GM12878 (cell line): ENCODE measurements at regions not wholly inside any gene's neighbourhood (a gene's known extent, or its start where the extent isn't known, plus 50 kb on each side); places are given as distances from the start of the nearest gene placed in this dataset.

Experiments used
- ATAC-seq: fragments of 200-7000 bp; cut with Tn5 transposase; 3 replicates; pipeline ENCODE4 v1.9.1; 2020; ENCODE audit warnings: mild to moderate bottlenecking, moderate library complexity
- BruUV-seq: library from RNA; stranded (reverse); fragments of 400-500 nt; replicated peaks from 2 replicates; lab custom pipeline; 2021; lab: Mats Ljungman, UMichigan
- CTCF ChIA-PET: fragments of 300-600 bp; sonication (Branson Sonifier 250); formaldehyde crosslinking; extraction: SDS; loops from one replicate; lab custom pipeline; 2021; ENCODE audit warnings: inconsistent platforms; lab: Yijun Ruan, JAX
- POLR2A ChIA-PET: fragments of 350-600 bp; formaldehyde crosslinking; extraction: SDS; loops from one replicate; lab custom pipeline; 2021; ENCODE audit warnings: inconsistent platforms; lab: Charles Lee
- RAD21 ChIA-PET: fragments of 300-600 bp; sonication (Branson Sonifier 250); formaldehyde crosslinking; loops from one replicate; lab custom pipeline; 2023; ENCODE audit warnings: antibody characterized with exemption; ENCODE audit not compliant: unreplicated experiment; lab: Charles Lee
- SMC1A ChIA-PET: fragments of 300-600 bp; sonication (Branson Sonifier 250); formaldehyde crosslinking; loops from one replicate; lab custom pipeline; 2023; ENCODE audit not compliant: unreplicated experiment, uncharacterized antibody; lab: Charles Lee
- DNase-seq: peaks from one replicate; pipeline ENCODE4 v3.0.0-alpha.2; 2011; ENCODE audit warnings: low read depth, low spot score
- FAIRE-seq: peaks from 3 replicates; lab custom pipeline; 2011; peaks lifted over from hg19 to GRCh38; lab: Jason Lieb, UNC
- H2AFZ ChIP-seq: 2 replicates; pipeline ENCODE4 v1.6.0; 2011; ENCODE audit warnings: low read depth, low read length, control low read depth; ENCODE audit not compliant: control insufficient read depth
- H3K27ac ChIP-seq: 2 replicates; pipeline ENCODE4 v1.5.1; 2011; ENCODE audit warnings: control low read depth; ENCODE audit not compliant: control insufficient read depth, insufficient read depth
- H3K27me3 ChIP-seq, 2 experiments: replicated peaks in 1 of 2; 2 replicates each; pipeline versions ENCODE4 v1.6.0 to v1.6.1; 2011; ENCODE audit warnings: low read length in 1 of 2; ENCODE audit not compliant: control insufficient read depth in 2 of 2, insufficient read depth in 2 of 2
- H3K36me3 ChIP-seq, 2 experiments: 2 replicates each; pipeline ENCODE4 v1.5.1; 2011; ENCODE audit warnings: low read length in 1 of 2; ENCODE audit not compliant: control insufficient read depth in 2 of 2, insufficient read depth in 2 of 2
- H3K4me1 ChIP-seq: 2 replicates; pipeline ENCODE4 v1.6.1; 2011; ENCODE audit warnings: mild to moderate bottlenecking, low read length, moderate library complexity, mixed read lengths; ENCODE audit not compliant: control insufficient read depth, insufficient read depth
- H3K4me2 ChIP-seq: 2 replicates; pipeline ENCODE4 v1.6.0; 2011; ENCODE audit warnings: control low read depth; ENCODE audit not compliant: control insufficient read depth, insufficient read depth
- H3K4me3 ChIP-seq: fragments of 200-600 bp; sonication (generic); 2 replicates; pipeline ENCODE4 v1.5.1; 2016
- H3K79me2 ChIP-seq: 2 replicates; pipeline ENCODE4 v1.6.0; 2011; ENCODE audit warnings: low read length; ENCODE audit not compliant: control insufficient read depth, insufficient read depth
- H3K9ac ChIP-seq: 2 replicates; pipeline ENCODE4 v1.8.0; 2011; ENCODE audit warnings: low read length, control low read depth, mixed read lengths; ENCODE audit not compliant: control insufficient read depth, insufficient read depth
- H3K9me3 ChIP-seq: replicated peaks from 3 replicates; pipeline ENCODE4 v1.5.1; 2011; ENCODE audit warnings: mild to moderate bottlenecking, low read length; ENCODE audit not compliant: control insufficient read depth, insufficient read depth
- H4K20me1 ChIP-seq: 2 replicates; pipeline ENCODE4 v1.6.0; 2011; ENCODE audit not compliant: control insufficient read depth, insufficient read depth
- BHLHE40 ChIP-seq, 2 experiments: fragments of 450-650 bp in 1 of 2; IDR thresholded peaks; 2 replicates each; pipeline ENCODE4 v1.6.1; 2011 to 2017; ENCODE audit warnings: low read depth in 2 of 2, borderline replicate concordance in 1 of 2, improper control_type of control experiment in 1 of 2, low read length in 1 of 2, mild to moderate bottlenecking in 1 of 2
- E2F4 ChIP-seq: IDR thresholded peaks from 2 replicates; pipeline ENCODE4 v1.6.1; 2012; ENCODE audit warnings: low read depth, low read length, improper control_type of control experiment
- JUNB ChIP-seq: IDR thresholded peaks from 2 replicates; pipeline ENCODE4 v1.6.1; 2016; ENCODE audit warnings: antibody characterized with exemption, mild to moderate bottlenecking
- MTA2 ChIP-seq: fragments of 450-650 bp; IDR thresholded peaks from 2 replicates; pipeline ENCODE4 v1.6.1; 2016; ENCODE audit warnings: low read depth, mild to moderate bottlenecking, moderate library complexity
- NR2C1 ChIP-seq: fragments of 450-650 bp; IDR thresholded peaks from 2 replicates; pipeline ENCODE4 v1.6.1; 2017; ENCODE audit warnings: antibody characterized with exemption, mild to moderate bottlenecking, moderate library complexity
- NR2F1 ChIP-seq: fragments of 450-650 bp; conservative IDR thresholded peaks from 2 replicates; pipeline ENCODE4 v1.6.1; 2017; ENCODE audit warnings: mild to moderate bottlenecking
- POLR2A ChIP-seq: IDR thresholded peaks from 2 replicates; pipeline ENCODE4 v1.6.1; 2011; ENCODE audit warnings: low read depth, mild to moderate bottlenecking, low read length
- PRDM15 ChIP-seq: fragments of 450-650 bp; formaldehyde crosslinking; IDR thresholded peaks from 2 replicates; pipeline ENCODE4 v1.4.0; 2020; ENCODE audit warnings: mild to moderate bottlenecking, moderate library complexity
- RCOR1 ChIP-seq: conservative IDR thresholded peaks from 2 replicates; pipeline ENCODE4 v1.6.1; 2012; ENCODE audit warnings: low read depth, low read length, improper control_type of control experiment
- USF2 ChIP-seq: IDR thresholded peaks from 2 replicates; pipeline ENCODE4 v1.6.1; 2011; ENCODE audit warnings: low read depth, low read length, improper control_type of control experiment, borderline replicate concordance
- YY1 ChIP-seq: IDR thresholded peaks from 2 replicates; pipeline ENCODE4 v1.6.1; 2011; ENCODE audit warnings: low read depth, mild to moderate bottlenecking, low read length
- WGBS: methylation state at CpG from one replicate; pipeline ENCODE4 v1.1.6; 2016; ENCODE audit warnings: low lambda C conversion rate; ENCODE audit not compliant: insufficient replicate concordance, insufficient coverage; ENCODE audit errors: missing lambda C conversion rate; 5-methylcytosine and 5-hydroxymethylcytosine counted together
- in situ Hi-C: fragments of 300-500 bp; cut with MboI; formaldehyde crosslinking; loops from 9 replicates; pipeline ENCODE4 v1.14.3; 2018; ENCODE audit warnings: mixed read lengths
- intact Hi-C: fragments of 100-400 bp; cut with micrococcal nuclease; formaldehyde crosslinking; loops from one replicate; pipeline ENCODE4 v1.14.2; 2022; ENCODE audit not compliant: unreplicated experiment

GRCh38 chr6:86683132-86683908 is 254.0 kb upstream of the HTR1E start:
- ATAC-seq (no peak), DNase-seq (no peak), FAIRE-seq (no peak)
- Histone ChIP-seq H3K9me3 (no peaks in the 10 kb centered on the region), H4K20me1 (no peaks in the 10 kb centered on the region), H3K27ac (no peak overlapping the region), H3K9ac (no peak overlapping the region), H3K4me3 (no peak overlapping the region), H3K36me3 (no peaks in the 10 kb centered on the region), H2AFZ (no peak overlapping the region), H3K79me2 (no peaks in the 10 kb centered on the region), H3K4me1 (no peaks in the 10 kb centered on the region), H3K4me2 (no peak overlapping the region), H3K27me3 (no peaks in the 10 kb centered on the region)
- 3% methylated on average over 1 of the region's 1 CpG for WGBS
- ChIA-PET CTCF (no interaction called here), RAD21 (no interaction called here), POLR2A (no interaction called here), SMC1A (no interaction called here)
- intact Hi-C loops (no loop called here), in situ Hi-C loops (no loop called here)
- no TSS peak for BruUV-seq
- no peak for TF ChIP-seq RCOR1

GRCh38 chr6:86682297-86682696 is 255.0 kb upstream of the HTR1E start:
- Histone ChIP-seq H3K27me3 (no peaks in the 10 kb centered on the region), H3K4me1 (no peaks in the 10 kb centered on the region), H3K4me2 (no peak overlapping the region), H3K9ac (no peak overlapping the region), H3K9me3 (no peaks in the 10 kb centered on the region), H4K20me1 (no peaks in the 10 kb centered on the region), H3K27ac (no peak overlapping the region), H3K79me2 (no peaks in the 10 kb centered on the region), H2AFZ (no peak overlapping the region), H3K4me3 (no peak overlapping the region), H3K36me3 (no peaks in the 10 kb centered on the region)
- no peak for DNase-seq
- POLR2A ChIA-PET: no interaction called here
- CTCF ChIA-PET: no interaction called here
- no peak for FAIRE-seq
- BruUV-seq: no TSS peak
- intact Hi-C loops (no loop called here), in situ Hi-C loops (no loop called here)
- RAD21 ChIA-PET: no interaction called here
- 77% methylated on average over 1 of the region's 1 CpG for WGBS
- no peak for ATAC-seq
- SMC1A ChIA-PET: no interaction called here
- TF ChIP-seq USF2: no peak
- no peak for TF ChIP-seq PRDM15
- TF ChIP-seq NR2F1: no peak
- TF ChIP-seq YY1: no peak
- TF ChIP-seq BHLHE40 (IDR thresholded peaks at IDR 0.05; ENCODE audit: borderline replicate concordance in 1 of 2, low read depth in 2 of 2, low read length in 1 of 2): no peak
- no peak for TF ChIP-seq JUNB
- no peak for TF ChIP-seq MTA2
- no peak for TF ChIP-seq NR2C1
- no peak for TF ChIP-seq E2F4
- TF ChIP-seq POLR2A: no peak
